ENCODE measurements at regions not wholly inside any gene's neighbourhood (a gene's known extent, or its start where the extent isn't known, plus 50 kb on each side); places are given as distances from the start of the nearest gene placed in this dataset.
"Not testable (repeated sequence)": the region's sequence is repeated elsewhere in the genome, so short reads cannot be mapped to it uniquely, and the experiment has no call there.

DNA sequence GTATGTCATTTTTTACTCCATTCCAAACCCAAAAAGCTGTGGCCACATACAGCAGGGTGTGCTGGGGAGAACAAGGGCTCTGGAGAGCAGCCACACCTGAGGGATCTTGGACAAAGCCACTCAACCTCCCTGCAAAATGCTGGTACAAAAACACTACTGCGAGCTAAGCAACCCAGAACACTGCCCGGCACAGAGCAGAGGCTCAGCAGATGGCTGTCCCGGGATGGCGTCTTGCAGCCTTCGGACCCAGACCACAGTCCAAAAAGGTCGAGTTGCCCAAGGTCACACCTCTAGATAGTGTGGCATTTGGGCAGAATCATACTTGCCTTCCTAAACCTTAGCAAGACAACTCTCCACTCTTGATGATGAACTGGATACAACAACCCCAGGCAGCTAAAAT lies 197.6 kb upstream of the PRKX start:
- H3K9me3 Mint-ChIP-seq; H3K27me3 Mint-ChIP-seq (ENCODE audit: low read depth); H3K4me3 Mint-ChIP-seq: not testable (repeated sequence)

DNA sequence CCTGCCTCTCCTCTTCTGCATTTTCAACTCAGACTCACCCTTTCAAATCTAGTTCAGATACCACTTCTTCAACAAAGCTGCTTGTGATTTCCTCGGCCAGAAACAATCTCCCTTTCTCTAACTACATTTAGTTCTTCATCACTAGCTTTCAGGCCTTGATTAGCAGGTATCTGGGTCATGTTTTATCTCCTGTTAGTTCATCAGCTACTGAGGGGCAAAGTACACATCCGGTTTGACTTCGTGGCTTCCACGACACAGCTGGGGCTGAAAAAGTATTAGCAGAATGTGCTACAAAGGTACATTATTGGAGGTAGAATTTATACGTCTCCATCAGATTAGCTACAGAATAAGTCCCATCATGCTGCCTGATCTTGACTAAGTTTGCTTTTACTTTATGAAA lies 197.2 kb upstream of the PRKX start:
- H3K4me1 Mint-ChIP-seq (ENCODE audit: low read depth); H3K36me3 Mint-ChIP-seq (ENCODE audit: low read depth); DNase-seq; H3K27ac Mint-ChIP-seq; H3K4me3 Mint-ChIP-seq; H3K27me3 Mint-ChIP-seq (ENCODE audit: low read depth); CTCF ChIA-PET; intact Hi-C loops (cut with micrococcal nuclease); H3K9me3 Mint-ChIP-seq: not testable (repeated sequence)

More for the DNA sequence above, 197.6 kb upstream of the PRKX start:
- DNase-seq; H3K27ac Mint-ChIP-seq; H3K36me3 Mint-ChIP-seq (ENCODE audit: low read depth); CTCF ChIA-PET; intact Hi-C loops (cut with micrococcal nuclease); H3K4me1 Mint-ChIP-seq (ENCODE audit: low read depth): not testable (repeated sequence)

DNA sequence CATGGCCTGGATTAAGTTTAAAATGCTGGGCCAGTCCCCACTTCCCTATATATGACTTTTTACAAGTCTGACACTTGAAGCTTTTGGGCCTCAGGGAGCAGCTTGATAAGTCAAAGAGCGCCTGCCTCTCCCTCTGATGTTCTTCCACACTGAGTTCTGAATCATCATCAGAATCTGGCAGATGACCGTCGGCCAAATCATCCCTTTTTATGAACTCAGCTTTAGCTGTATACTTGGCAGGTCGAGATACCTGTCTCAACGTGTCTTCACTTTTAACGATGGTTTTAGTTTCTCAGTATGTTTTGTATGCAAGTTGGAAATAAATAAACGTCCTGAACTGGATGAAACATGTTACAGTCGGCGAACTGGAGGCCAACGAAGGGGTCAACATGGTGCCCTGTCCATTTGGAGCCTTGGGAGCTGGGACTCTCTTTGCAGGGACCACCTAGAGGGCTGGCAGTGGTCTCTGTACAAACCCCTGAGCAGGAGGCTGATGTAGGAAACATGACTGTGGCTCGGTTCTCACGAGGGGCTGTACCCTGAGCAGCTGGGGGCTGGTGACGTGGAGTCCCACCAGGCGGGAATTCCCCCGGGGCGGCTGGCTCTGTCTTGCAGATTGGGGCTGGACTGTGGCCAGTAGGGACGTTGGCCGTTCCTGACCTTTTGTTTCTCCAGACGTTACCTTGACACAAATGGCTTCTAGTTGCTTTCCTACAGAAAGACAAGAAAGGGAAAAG lies 192.2 kb upstream of the PRKX start:
- DNase-seq; H3K27ac Mint-ChIP-seq; H3K36me3 Mint-ChIP-seq (ENCODE audit: low read depth); intact Hi-C loops (cut with micrococcal nuclease); H3K9me3 Mint-ChIP-seq; CTCF ChIA-PET; H3K4me1 Mint-ChIP-seq (ENCODE audit: low read depth); H3K4me3 Mint-ChIP-seq; H3K27me3 Mint-ChIP-seq (ENCODE audit: low read depth): not testable (repeated sequence)

DNA sequence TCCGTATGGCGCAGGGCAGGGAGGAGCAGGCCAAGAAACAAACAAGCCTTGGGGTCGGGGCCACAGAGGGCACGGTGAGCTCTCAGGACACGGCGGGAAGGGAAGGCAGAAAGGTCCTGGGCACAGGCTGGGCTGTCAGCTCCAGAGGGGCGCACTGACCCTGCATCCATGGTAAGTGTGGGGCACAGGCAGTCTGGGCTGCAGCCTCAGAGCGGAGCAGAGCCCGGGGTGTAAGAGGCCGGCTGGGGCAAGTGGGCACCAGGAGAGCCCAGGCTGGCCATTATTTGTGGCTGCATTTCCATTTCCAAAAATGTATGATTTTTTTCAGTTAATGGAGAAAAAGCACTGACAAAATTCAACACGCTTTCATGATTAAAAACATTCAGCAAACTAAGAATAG lies 188.8 kb upstream of the PRKX start:
- H3K4me1 Mint-ChIP-seq (ENCODE audit: low read depth); CTCF ChIA-PET; intact Hi-C loops (cut with micrococcal nuclease); H3K36me3 Mint-ChIP-seq (ENCODE audit: low read depth); H3K9me3 Mint-ChIP-seq; DNase-seq; H3K27me3 Mint-ChIP-seq (ENCODE audit: low read depth); H3K27ac Mint-ChIP-seq; H3K4me3 Mint-ChIP-seq: not testable (repeated sequence)

DNA sequence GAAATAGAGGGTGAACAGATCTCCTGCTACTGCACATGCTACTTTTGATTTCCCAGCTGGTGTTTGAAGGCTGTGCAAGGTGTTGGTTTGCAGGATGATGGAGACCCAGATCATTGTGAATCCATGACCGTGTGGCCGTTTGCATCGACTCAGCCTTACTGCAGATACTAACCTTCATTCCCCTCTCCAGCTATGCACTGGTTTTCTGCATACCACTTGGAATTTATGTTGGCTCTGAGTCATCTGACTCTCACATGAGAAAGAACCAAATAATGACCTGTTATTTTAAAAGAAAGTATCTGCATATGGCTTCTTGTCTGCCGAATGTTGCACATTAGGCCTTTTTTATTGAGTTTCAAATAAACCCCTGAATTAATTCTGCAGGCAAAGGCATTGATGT lies 183.3 kb upstream of the PRKX start:
- H3K4me1 Mint-ChIP-seq (ENCODE audit: low read depth); CTCF ChIA-PET; intact Hi-C loops (cut with micrococcal nuclease); DNase-seq; H3K9me3 Mint-ChIP-seq; H3K4me3 Mint-ChIP-seq; H3K27ac Mint-ChIP-seq; H3K27me3 Mint-ChIP-seq (ENCODE audit: low read depth); H3K36me3 Mint-ChIP-seq (ENCODE audit: low read depth): not testable (repeated sequence)

DNA sequence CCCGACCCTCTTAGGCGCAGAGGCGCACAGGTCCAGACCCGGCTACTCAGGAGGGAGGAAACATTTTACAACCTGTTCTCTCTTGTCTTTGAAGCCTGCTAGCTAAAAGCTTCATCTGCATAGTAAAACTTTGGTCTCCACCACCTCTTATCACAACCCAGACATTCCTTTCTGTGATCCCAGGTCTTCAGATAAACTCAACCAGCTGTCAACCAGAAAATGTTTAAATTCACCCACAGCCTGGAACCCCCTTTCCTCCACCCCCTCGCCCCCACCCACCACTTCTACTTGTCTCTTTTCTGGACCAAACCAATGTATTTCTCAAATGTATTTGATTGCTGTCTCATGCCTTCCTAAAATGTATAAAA lies 169.1 kb upstream of the PRKX start:
- H3K9me3 Mint-ChIP-seq; CTCF ChIA-PET; H3K27ac Mint-ChIP-seq; intact Hi-C loops (cut with micrococcal nuclease); DNase-seq; H3K36me3 Mint-ChIP-seq (ENCODE audit: low read depth); H3K27me3 Mint-ChIP-seq (ENCODE audit: low read depth); H3K4me1 Mint-ChIP-seq (ENCODE audit: low read depth): not testable (repeated sequence)
- H3K4me3 Mint-ChIP-seq = peak overlapping the region; percentile 27

DNA sequence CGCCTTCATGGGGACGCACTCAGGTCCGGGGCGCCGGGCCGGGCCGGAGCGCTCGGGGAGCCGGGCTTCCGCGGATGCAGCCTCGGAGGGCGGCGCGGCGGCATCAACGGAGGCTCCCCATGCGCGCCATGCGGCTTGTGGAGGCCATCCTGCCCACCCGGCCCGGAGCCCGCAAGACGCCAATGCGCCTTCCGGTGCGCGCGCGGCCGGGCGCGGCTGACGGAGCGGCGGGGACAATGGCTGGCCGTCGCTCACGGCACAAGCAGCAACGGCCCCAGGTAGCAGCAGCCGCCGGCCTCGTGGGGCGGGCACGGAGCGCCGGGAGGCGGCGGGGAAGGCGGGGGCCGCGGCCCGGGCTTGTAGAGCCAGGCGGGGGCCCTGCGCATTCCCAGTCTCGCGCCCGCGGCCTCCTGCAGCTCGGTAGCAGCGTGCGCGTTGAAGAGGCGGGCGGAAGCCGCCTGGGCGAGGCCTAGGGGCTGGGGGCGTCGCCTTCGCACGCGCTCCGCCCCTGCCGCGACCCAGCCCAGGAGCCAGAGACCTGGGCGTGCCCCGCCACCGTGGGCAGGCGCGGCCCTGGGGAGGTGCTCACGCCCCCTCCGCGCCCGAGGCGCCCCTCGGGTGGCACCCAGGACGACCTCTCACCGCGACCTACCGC lies 168.6 kb upstream of the PRKX start:
- H3K4me3 Mint-ChIP-seq; intact Hi-C loops (cut with micrococcal nuclease); H3K27me3 Mint-ChIP-seq (ENCODE audit: low read depth); H3K27ac Mint-ChIP-seq; H3K9me3 Mint-ChIP-seq; CTCF ChIA-PET; H3K36me3 Mint-ChIP-seq (ENCODE audit: low read depth); H3K4me1 Mint-ChIP-seq (ENCODE audit: low read depth); DNase-seq: not testable (repeated sequence)

DNA sequence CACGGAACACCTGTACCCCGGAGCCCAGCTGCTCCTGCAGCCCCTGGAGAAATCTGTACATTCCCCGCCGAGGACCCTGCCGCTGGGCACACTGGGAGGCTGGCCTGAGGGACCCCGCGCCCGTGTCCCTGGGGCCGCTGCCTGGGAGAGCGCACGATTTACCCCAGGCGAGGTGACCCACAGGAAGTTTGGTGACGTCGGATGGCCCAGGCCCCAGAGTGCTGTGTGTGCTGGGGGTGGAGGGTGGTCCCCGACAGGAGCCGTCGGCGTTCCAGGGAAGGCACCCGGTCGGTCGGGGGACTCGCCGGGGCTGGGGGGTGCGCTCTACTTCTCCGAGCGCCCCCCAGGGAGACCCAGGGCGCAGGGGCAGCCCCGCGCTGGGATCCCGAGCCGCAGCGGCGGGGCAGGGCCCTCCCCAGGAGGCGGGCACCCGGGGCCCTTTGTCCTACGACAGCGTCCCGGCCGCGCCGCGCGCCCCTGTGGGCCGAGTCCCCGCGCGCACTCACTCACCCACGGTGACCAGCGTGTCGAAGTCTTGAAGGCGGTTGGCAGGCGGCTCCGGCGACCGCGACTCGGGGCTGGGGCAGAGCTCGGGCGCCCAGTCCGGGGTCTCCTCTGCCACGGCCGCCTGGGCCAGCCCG lies 167.9 kb upstream of the PRKX start:
- H3K36me3 Mint-ChIP-seq (ENCODE audit: low read depth); DNase-seq; H3K4me3 Mint-ChIP-seq; H3K27me3 Mint-ChIP-seq (ENCODE audit: low read depth); H3K4me1 Mint-ChIP-seq (ENCODE audit: low read depth); CTCF ChIA-PET; H3K9me3 Mint-ChIP-seq; intact Hi-C loops (cut with micrococcal nuclease); H3K27ac Mint-ChIP-seq: not testable (repeated sequence)

DNA sequence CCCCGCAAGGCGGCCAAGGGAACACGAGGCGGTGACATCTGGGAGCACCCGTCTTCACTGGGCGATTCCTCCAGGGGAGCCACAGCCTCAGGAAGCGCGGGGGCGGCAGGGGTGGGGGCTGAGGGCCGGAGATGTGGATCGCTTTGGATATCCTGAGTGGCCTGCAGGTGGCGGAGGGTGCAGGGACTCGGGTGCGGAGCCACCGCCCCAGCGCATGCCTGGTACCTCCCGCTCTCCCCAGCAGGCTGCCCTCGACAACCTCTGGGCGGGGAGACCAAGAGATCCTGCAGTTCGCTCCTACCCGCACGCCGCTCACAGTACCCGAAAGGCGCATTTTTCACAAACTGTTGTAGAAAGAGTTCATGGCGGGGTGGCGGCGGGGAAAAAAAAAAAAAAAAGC lies 162.9 kb upstream of the PRKX start:
- DNase-seq; H3K27me3 Mint-ChIP-seq (ENCODE audit: low read depth); H3K4me3 Mint-ChIP-seq; intact Hi-C loops (cut with micrococcal nuclease); H3K36me3 Mint-ChIP-seq (ENCODE audit: low read depth); H3K27ac Mint-ChIP-seq; CTCF ChIA-PET; H3K4me1 Mint-ChIP-seq (ENCODE audit: low read depth); H3K9me3 Mint-ChIP-seq: not testable (repeated sequence)

DNA sequence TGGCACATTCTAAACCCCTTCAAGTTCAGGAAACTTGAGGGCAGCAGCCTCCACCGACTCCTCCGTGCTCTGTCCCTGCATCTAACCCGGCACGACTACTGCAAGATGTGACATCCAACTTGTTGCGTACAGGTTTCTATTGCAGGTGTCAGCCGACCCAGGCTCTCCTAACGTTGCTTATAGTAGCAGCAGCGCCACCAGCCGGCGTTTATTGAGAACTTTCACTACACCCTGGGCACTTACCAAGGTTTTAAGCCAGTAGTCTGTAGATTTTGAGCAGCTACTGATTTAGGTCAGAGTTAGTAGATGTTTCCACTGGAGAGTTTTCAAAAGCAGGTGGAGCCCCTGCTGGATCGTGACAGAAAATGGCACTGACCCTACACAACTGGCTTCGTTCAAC lies 162.2 kb upstream of the PRKX start:
- intact Hi-C loops (cut with micrococcal nuclease); H3K36me3 Mint-ChIP-seq (ENCODE audit: low read depth); H3K4me3 Mint-ChIP-seq; H3K27ac Mint-ChIP-seq; H3K27me3 Mint-ChIP-seq (ENCODE audit: low read depth); DNase-seq; H3K4me1 Mint-ChIP-seq (ENCODE audit: low read depth); CTCF ChIA-PET; H3K9me3 Mint-ChIP-seq: not testable (repeated sequence)

DNA sequence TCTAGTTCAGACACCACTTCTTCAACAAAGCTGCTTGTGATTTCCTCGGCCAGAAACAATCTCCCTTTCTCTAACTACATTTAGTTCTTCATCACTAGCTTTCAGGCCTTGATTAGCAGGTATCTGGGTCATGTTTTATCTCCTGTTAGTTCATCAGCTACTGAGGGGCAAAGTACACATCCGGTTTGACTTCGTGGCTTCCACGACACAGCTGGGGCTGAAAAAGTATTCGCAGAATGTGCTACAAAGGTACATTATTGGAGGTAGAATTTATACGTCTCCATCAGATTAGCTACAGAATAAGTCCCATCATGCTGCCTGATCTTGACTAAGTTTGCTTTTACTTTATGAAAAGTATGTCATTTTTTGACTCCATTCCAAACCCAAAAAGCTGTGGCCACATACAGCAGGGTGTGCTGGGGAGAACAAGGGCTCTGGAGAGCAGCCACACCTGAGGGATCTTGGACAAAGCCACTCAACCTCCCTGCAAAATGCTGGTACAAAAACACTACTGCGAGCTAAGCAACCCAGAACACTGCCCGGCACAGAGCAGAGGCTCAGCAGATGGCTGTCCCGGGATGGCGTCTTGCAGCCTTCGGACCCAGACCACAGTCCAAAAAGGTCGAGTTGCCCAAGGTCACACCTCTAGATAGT lies 158.9 kb upstream of the PRKX start:
- intact Hi-C loops (cut with micrococcal nuclease); H3K4me1 Mint-ChIP-seq (ENCODE audit: low read depth); H3K27me3 Mint-ChIP-seq (ENCODE audit: low read depth); DNase-seq; H3K36me3 Mint-ChIP-seq (ENCODE audit: low read depth); H3K27ac Mint-ChIP-seq; H3K9me3 Mint-ChIP-seq; H3K4me3 Mint-ChIP-seq; CTCF ChIA-PET: not testable (repeated sequence)

DNA sequence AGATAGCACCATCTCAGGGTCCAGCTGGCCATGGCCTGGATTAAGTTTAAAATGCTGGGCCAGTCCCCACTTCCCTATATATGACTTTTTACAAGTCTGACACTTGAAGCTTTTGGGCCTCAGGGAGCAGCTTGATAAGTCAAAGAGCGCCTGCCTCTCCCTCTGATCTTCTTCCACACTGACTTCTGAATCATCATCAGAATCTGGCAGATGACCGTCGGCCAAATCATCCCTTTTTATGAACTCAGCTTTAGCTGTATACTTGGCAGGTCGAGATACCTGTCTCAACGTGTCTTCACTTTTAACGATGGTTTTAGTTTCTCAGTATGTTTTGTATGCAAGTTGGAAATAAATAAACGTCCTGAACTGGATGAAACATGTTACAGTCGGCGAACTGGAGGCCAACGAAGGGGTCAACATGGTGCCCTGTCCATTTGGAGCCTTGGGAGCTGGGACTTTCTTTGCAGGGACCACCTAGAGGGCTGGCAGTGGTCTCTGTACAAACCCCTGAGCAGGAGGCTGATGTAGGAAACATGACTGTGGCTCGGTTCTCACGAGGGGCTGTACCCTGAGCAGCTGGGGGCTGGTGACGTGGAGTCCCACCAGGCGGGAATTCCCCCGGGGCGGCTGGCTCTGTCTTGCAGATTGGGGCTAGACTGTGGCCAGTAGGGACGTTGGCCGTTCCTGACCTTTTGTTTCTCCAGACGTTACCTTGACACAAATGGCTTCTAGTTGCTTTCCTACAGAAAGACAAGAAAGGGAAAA lies 153.8 kb upstream of the PRKX start:
- H3K4me3 Mint-ChIP-seq; H3K4me1 Mint-ChIP-seq (ENCODE audit: low read depth); DNase-seq; intact Hi-C loops (cut with micrococcal nuclease); H3K36me3 Mint-ChIP-seq (ENCODE audit: low read depth); H3K27me3 Mint-ChIP-seq (ENCODE audit: low read depth); H3K27ac Mint-ChIP-seq; CTCF ChIA-PET; H3K9me3 Mint-ChIP-seq: not testable (repeated sequence)
